Nephron progenitor cell (in vitro differentiated cells): ENCODE measurements at regions not wholly inside any gene's neighbourhood (a gene's known extent, or its start where the extent isn't known, plus 50 kb on each side); places are given as distances from the start of the nearest gene placed in this dataset.
A peak's percentile ranks its signal among the peaks of the same experiment; 100 is the strongest.

ENCODE experiments used
- DNase-seq: peaks from one replicate; pipeline ENCODE4 v3.0.0; 2021
- H3K27ac Mint-ChIP-seq: 2 replicates; pipeline ENCODE4 v1.8.0; 2021; ENCODE audit warnings: mild to moderate bottlenecking, moderate library complexity, mixed read lengths
- H3K27me3 Mint-ChIP-seq: 2 replicates; pipeline ENCODE4 v1.8.0; 2021; ENCODE audit warnings: mild to moderate bottlenecking, low read depth, mixed read lengths; ENCODE audit not compliant: poor library complexity
- H3K36me3 Mint-ChIP-seq: 2 replicates; pipeline ENCODE4 v1.8.0; 2021; ENCODE audit warnings: low read depth, mixed read lengths
- H3K4me1 Mint-ChIP-seq: 2 replicates; pipeline ENCODE4 v1.8.0; 2021; ENCODE audit warnings: mixed read lengths
- H3K4me3 Mint-ChIP-seq: 2 replicates; pipeline ENCODE4 v1.8.0; 2021; ENCODE audit warnings: mild to moderate bottlenecking, moderate library complexity, mixed read lengths
- H3K9me3 Mint-ChIP-seq: 2 replicates; pipeline ENCODE4 v1.8.0; 2021; ENCODE audit warnings: mild to moderate bottlenecking, moderate library complexity, mixed read lengths
- CTCF ChIP-seq: fragments of 200-600 bp; sonication (generic); IDR thresholded peaks from 2 replicates; pipeline ENCODE4 v1.5.0; 2021; ENCODE audit warnings: antibody characterized with exemption

GRCh38 chr3:11720917-11721411, 77.2 kb upstream of the VGLL4 start:
- TF ChIP-seq CTCF, result no peak
- no peak overlapping the region for H3K27ac Mint-ChIP-seq
- H3K36me3 Mint-ChIP-seq, result no peaks in the 10 kb centered on the region
- peaks cover 53% of the 10 kb centered on the region for H3K27me3 Mint-ChIP-seq
- DNase-seq, result no peak
- peak overlapping the region; percentile 89 for H3K4me3 Mint-ChIP-seq
- no peaks in the 10 kb centered on the region for H3K9me3 Mint-ChIP-seq
- H3K4me1 Mint-ChIP-seq, result peaks cover 46% of the 10 kb centered on the region

GRCh38 chr3:11720304-11720898, 76.7 kb upstream of the VGLL4 start:
- Mint-ChIP-seq H3K4me3 (peak overlapping the region; percentile 89), H3K36me3 (no peaks in the 10 kb centered on the region), H3K27me3 (peaks cover 48% of the 10 kb centered on the region), H3K9me3 (no peaks in the 10 kb centered on the region), H3K27ac (no peak overlapping the region), H3K4me1 (peaks cover 46% of the 10 kb centered on the region)
- TF ChIP-seq CTCF, result no peak
- DNase-seq, result peak; percentile 71

GRCh38 chr3:11719406-11720303, 75.9 kb upstream of the VGLL4 start:
- Mint-ChIP-seq H3K36me3 (no peaks in the 10 kb centered on the region), H3K27ac (no peak overlapping the region), H3K9me3 (no peaks in the 10 kb centered on the region), H3K4me3 (peak overlapping the region; percentile 89), H3K4me1 (peaks cover 46% of the 10 kb centered on the region), H3K27me3 (peaks cover 40% of the 10 kb centered on the region)
- no peak for TF ChIP-seq CTCF
- peak; percentile 91 for DNase-seq

GRCh38 chr3:11718637-11719405, 75.1 kb upstream of the VGLL4 start:
- peaks cover 32% of the 10 kb centered on the region for H3K27me3 Mint-ChIP-seq
- H3K4me3 Mint-ChIP-seq, result peak overlapping the region; percentile 97

More at GRCh38 chr3:11718637-11719405, 75.1 kb upstream of the VGLL4 start:
- H3K27ac Mint-ChIP-seq, result peak overlapping the region; percentile 77
- TF ChIP-seq CTCF, result no peak
- H3K9me3 Mint-ChIP-seq, result no peaks in the 10 kb centered on the region
- DNase-seq, result peak; percentile 31
- H3K4me1 Mint-ChIP-seq, result peaks cover 46% of the 10 kb centered on the region
- H3K36me3 Mint-ChIP-seq, result no peaks in the 10 kb centered on the region
